Loucy (cell line): ENCODE measurements at regions not wholly inside any gene's neighbourhood (a gene's known extent, or its start where the extent isn't known, plus 50 kb on each side); places are given as distances from the start of the nearest gene placed in this dataset.
"Not testable (repeated sequence)": the region's sequence is repeated elsewhere in the genome, so short reads cannot be mapped to it uniquely, and the experiment has no call there.

Source experiments
- H2AFZ ChIP-seq: fragments of 200-600 bp; sonication (generic); 2 replicates; pipeline ENCODE4 v1.6.0; 2016; ENCODE audit warnings: antibody characterized with exemption, mild to moderate bottlenecking, low read length, moderate library complexity
- H3F3A ChIP-seq: fragments of 200-600 bp; 2 replicates; pipeline ENCODE4 v1.6.0; 2016; ENCODE audit warnings: antibody characterized with exemption, low read depth, mild to moderate bottlenecking
- H3K27me3 ChIP-seq: fragments of 200-600 bp; sonication (generic); 2 replicates; pipeline ENCODE4 v1.6.1; 2014; ENCODE audit warnings: low read length, mild to moderate bottlenecking; ENCODE audit not compliant: insufficient read depth, poor library complexity, severe bottlenecking
- H3K36me3 ChIP-seq: fragments of 200-600 bp; sonication (generic); 2 replicates; pipeline ENCODE4 v1.6.1; 2016; ENCODE audit warnings: low read length; ENCODE audit not compliant: insufficient read depth
- H3K4me1 ChIP-seq: fragments of 200-600 bp; sonication (generic); 2 replicates; pipeline ENCODE4 v1.5.1; 2014; ENCODE audit warnings: low read length, mild to moderate bottlenecking; ENCODE audit not compliant: insufficient read depth, poor library complexity, severe bottlenecking
- H3K4me2 ChIP-seq: fragments of 200-600 bp; sonication (generic); 2 replicates; pipeline ENCODE4 v1.6.0; 2014; ENCODE audit warnings: antibody characterized with exemption, low read length, low read depth, mild to moderate bottlenecking; ENCODE audit not compliant: poor library complexity, severe bottlenecking
- H3K4me3 ChIP-seq: fragments of 200-600 bp; sonication (generic); 2 replicates; pipeline ENCODE4 v1.5.1; 2014; ENCODE audit warnings: low read length, mild to moderate bottlenecking, mixed read lengths; ENCODE audit not compliant: poor library complexity, severe bottlenecking
- H3K79me2 ChIP-seq: fragments of 200-600 bp; sonication (generic); 2 replicates; pipeline ENCODE4 v1.6.1; 2014; ENCODE audit warnings: low read length; ENCODE audit not compliant: insufficient read depth
- H3K9ac ChIP-seq: fragments of 200-600 bp; sonication (generic); 2 replicates; pipeline ENCODE4 v1.6.0; 2014; ENCODE audit warnings: mild to moderate bottlenecking, low read depth, low read length, moderate library complexity; ENCODE audit not compliant: poor library complexity, severe bottlenecking
- H3K9me2 ChIP-seq: fragments of 200-600 bp; sonication (generic); replicated peaks from 2 replicates; pipeline ENCODE4 v1.6.1; 2016; ENCODE audit warnings: low read depth, low read length, mixed read lengths
- H3K9me3 ChIP-seq: fragments of 200-600 bp; sonication (generic); 2 replicates; pipeline ENCODE4 v1.6.1; 2014; ENCODE audit warnings: mild to moderate bottlenecking, antibody characterized with exemption, low read length, low read depth; ENCODE audit not compliant: insufficient read depth
- H4K20me1 ChIP-seq: fragments of 200-600 bp; sonication (generic); 2 replicates; pipeline ENCODE4 v1.6.0; 2014; ENCODE audit warnings: antibody characterized with exemption, low read length, mild to moderate bottlenecking; ENCODE audit not compliant: insufficient read depth, poor library complexity, severe bottlenecking
- EZH2phosphoT487 ChIP-seq: fragments of 200-600 bp; IDR thresholded peaks from 2 replicates; pipeline ENCODE4 v1.6.1; 2018; ENCODE audit warnings: antibody characterized with exemption, mild to moderate bottlenecking, moderate library complexity, borderline replicate concordance
- TF ChIP-seq, protein P1 (sequence below): fragments of 200-600 bp; sonication (generic); conservative IDR thresholded peaks from 2 replicates; pipeline ENCODE4 v1.5.1; 2014; ENCODE audit warnings: mild to moderate bottlenecking, antibody characterized with exemption, low read length

DNA sequence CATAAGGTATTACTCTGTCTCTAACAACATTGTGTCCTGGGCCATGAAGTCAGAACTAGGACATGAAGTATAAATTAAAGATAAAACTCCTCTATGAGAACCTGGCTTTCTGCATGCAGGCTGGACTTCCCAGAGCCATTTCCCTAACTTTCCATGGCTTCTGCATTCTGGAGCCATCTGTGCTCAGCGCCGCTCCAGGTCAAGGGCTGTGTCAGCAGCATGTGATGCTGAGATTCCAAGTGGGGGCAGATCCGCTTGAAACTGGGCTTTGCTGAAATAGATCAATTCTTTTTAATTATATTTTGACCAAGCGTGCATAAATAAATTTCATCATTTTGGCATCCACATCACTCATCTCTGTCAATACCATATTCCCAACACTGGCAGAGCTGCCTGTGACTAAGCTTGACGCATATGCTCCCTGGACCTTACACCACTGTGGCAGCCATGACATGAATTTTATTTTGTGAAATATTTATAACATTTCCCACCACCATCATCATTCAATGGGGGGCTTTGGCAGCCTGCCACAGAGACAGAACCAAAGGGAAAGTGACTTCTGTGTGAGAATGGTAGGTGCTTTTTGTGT, 110.4 kb upstream of the KCNK1 start:
- H3K4me3 ChIP-seq, result no peak overlapping the region
- H3K36me3 ChIP-seq, result no peaks in the 10 kb centered on the region
- no peaks in the 10 kb centered on the region for H3K9me3 ChIP-seq
- no peaks in the 10 kb centered on the region for H3K9me2 ChIP-seq
- no peak overlapping the region for H2AFZ ChIP-seq
- H3K9ac ChIP-seq, result no peak overlapping the region
- no peaks in the 10 kb centered on the region for H3K27me3 ChIP-seq
- H3K79me2 ChIP-seq, result no peaks in the 10 kb centered on the region
- H4K20me1 ChIP-seq, result no peaks in the 10 kb centered on the region
- no peaks in the 10 kb centered on the region for H3K4me1 ChIP-seq
- no peak for TF ChIP-seq EZH2phosphoT487
- TF ChIP-seq, protein P1, sequence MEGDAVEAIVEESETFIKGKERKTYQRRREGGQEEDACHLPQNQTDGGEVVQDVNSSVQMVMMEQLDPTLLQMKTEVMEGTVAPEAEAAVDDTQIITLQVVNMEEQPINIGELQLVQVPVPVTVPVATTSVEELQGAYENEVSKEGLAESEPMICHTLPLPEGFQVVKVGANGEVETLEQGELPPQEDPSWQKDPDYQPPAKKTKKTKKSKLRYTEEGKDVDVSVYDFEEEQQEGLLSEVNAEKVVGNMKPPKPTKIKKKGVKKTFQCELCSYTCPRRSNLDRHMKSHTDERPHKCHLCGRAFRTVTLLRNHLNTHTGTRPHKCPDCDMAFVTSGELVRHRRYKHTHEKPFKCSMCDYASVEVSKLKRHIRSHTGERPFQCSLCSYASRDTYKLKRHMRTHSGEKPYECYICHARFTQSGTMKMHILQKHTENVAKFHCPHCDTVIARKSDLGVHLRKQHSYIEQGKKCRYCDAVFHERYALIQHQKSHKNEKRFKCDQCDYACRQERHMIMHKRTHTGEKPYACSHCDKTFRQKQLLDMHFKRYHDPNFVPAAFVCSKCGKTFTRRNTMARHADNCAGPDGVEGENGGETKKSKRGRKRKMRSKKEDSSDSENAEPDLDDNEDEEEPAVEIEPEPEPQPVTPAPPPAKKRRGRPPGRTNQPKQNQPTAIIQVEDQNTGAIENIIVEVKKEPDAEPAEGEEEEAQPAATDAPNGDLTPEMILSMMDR, result no peak
- no peak overlapping the region for H3K4me2 ChIP-seq
- no peaks in the 10 kb centered on the region for H3F3A ChIP-seq

DNA sequence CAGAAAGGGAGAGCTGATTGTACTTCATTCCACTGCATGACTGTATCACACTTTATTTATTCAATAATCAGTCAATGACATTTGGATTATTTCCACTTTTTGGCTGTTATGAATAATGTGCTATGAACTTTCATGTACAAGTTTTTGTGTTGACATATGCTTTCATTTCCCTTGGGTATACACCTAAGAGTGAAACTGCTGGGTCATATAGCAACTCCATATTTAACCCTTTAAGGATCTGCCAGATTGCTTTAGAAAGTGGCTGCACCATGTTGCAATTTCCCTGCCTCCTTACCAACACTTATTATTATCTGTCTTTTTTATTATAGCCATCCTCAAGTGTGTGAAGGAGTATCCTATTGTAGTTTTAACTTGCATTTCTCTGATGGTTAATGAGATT, 108.8 kb upstream of the KCNK1 start:
- Histone ChIP-seq H3K36me3 (no peaks in the 10 kb centered on the region), H3F3A (no peaks in the 10 kb centered on the region), H3K9ac (no peak overlapping the region), H3K9me3 (no peaks in the 10 kb centered on the region), H2AFZ (no peak overlapping the region), H3K4me3 (no peak overlapping the region), H4K20me1 (no peaks in the 10 kb centered on the region), H3K4me2 (no peak overlapping the region), H3K9me2 (no peaks in the 10 kb centered on the region), H3K79me2 (no peaks in the 10 kb centered on the region), H3K4me1 (no peaks in the 10 kb centered on the region), H3K27me3 (no peaks in the 10 kb centered on the region)
- TF ChIP-seq EZH2phosphoT487, result no peak
- TF ChIP-seq, protein P1, result no peak

DNA sequence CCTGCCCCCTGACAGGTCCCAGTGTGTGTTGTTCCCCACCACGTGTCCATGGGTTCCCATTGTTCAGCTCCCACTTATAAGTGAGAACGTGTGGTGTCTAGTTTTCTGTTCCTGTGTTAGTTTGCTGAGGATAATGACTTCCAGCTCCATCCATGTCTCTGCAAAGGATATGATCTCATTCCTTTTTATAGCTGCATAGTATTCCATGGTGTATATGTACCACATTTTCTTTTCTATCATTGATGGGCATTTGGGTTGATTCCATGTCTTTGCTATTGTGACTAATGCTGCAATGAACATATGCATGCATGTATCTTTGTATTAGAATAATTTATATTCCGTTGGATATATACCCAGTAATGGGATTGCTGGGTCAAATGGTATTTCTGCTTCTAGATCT, 108.0 kb upstream of the KCNK1 start:
- not testable (repeated sequence) for H3F3A ChIP-seq, H3K79me2 ChIP-seq, H3K9ac ChIP-seq, H4K20me1 ChIP-seq, H3K4me3 ChIP-seq, H3K9me3 ChIP-seq, H3K27me3 ChIP-seq, H3K9me2 ChIP-seq, H3K36me3 ChIP-seq, H3K4me1 ChIP-seq, H2AFZ ChIP-seq, H3K4me2 ChIP-seq

DNA sequence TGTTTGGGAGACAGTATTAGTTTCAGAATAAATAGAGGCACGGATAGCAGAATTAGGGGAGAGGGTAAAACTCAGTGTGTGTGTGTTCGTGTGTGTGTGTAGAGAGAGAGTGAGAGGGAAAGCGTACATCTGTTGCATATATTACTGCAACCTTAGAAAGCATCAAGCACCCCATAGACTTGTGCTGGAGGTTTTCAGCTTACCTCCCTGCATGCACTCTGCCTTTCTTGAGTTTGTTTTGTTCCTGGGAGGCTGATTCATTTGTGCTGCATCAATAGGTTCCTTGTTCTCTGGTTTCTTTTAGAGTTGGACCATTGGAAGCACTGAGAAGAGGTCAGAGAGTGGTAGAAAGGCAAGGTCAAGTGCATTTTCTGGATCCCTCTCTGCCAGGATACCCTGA, 104.4 kb upstream of the KCNK1 start:
- H3K9ac ChIP-seq, result no peak overlapping the region

More for the DNA sequence above, 104.4 kb upstream of the KCNK1 start:
- Histone ChIP-seq H3K27me3 (no peaks in the 10 kb centered on the region), H2AFZ (no peak overlapping the region), H3K4me3 (no peak overlapping the region), H3K4me1 (no peaks in the 10 kb centered on the region), H3K36me3 (no peaks in the 10 kb centered on the region), H3K9me3 (no peaks in the 10 kb centered on the region), H3K79me2 (no peaks in the 10 kb centered on the region), H3F3A (no peaks in the 10 kb centered on the region), H3K9me2 (no peaks in the 10 kb centered on the region), H3K4me2 (no peak overlapping the region), H4K20me1 (no peaks in the 10 kb centered on the region)
- TF ChIP-seq, protein P1, result no peak
- no peak for TF ChIP-seq EZH2phosphoT487
